Right renal cortex interstitium (tissue), 3 donors: ENCODE measurements at regions not wholly inside any gene's neighbourhood (a gene's known extent, or its start where the extent isn't known, plus 50 kb on each side); places are given as distances from the start of the nearest gene placed in this dataset.
"Not testable (repeated sequence)": the region's sequence is repeated elsewhere in the genome, so short reads cannot be mapped to it uniquely, and the experiment has no call there.

Experiments used
- DNase-seq, 3 donors: peaks; one replicate each; pipeline ENCODE4 v3.0.0-alpha.2; 2013; ENCODE audit warnings: low read depth in 3 of 3, low spot score in 2 of 3

GRCh38 chr10:111558211-111558610, 481.4 kb downstream of the ADRA2A start:
- DNase-seq = no peak

- no peak for DNase-seq
Measured at GRCh38 chr10:111560027-111560426, 483.2 kb downstream of the ADRA2A start.

- DNase-seq = no peak
Measured at GRCh38 chr10:111561124-111561523, 484.3 kb downstream of the ADRA2A start.

- DNase-seq = no peak
Measured at GRCh38 chr10:111565542-111565941, 488.7 kb downstream of the ADRA2A start.

GRCh38 chr10:111578076-111578475, 501.2 kb downstream of the ADRA2A start:
- DNase-seq = no peak

- DNase-seq = no peak
Measured at GRCh38 chr10:111579473-111579872, 502.6 kb downstream of the ADRA2A start.

GRCh38 chr10:111590703-111591102, 513.9 kb downstream of the ADRA2A start:
- no peak for DNase-seq

- DNase-seq = no peak
Measured at GRCh38 chr10:111593578-111593977, 516.7 kb downstream of the ADRA2A start.

- DNase-seq = no peak
Measured at GRCh38 chr10:111595173-111595572, 518.3 kb downstream of the ADRA2A start.

- peak; percentile 29 to 53 (median 31) for DNase-seq
Measured at GRCh38 chr10:111598433-111599059, 521.7 kb downstream of the ADRA2A start.

GRCh38 chr10:111599943-111600342, 523.1 kb downstream of the ADRA2A start:
- no peak for DNase-seq

- DNase-seq = no peak
Measured at GRCh38 chr10:111600772-111601171, 523.9 kb downstream of the ADRA2A start.

- no peak for DNase-seq
Measured at GRCh38 chr10:111612273-111612672, 535.4 kb downstream of the ADRA2A start.

GRCh38 chr10:111634191-111634590, 549.4 kb downstream of the GPAM start:
- no peak for DNase-seq

GRCh38 chr10:111646021-111646420, 537.5 kb downstream of the GPAM start:
- DNase-seq = no peak

GRCh38 chr10:111648046-111648445, 535.5 kb downstream of the GPAM start:
- no peak for DNase-seq

GRCh38 chr10:111649080-111649479, 534.5 kb downstream of the GPAM start:
- not testable (repeated sequence) for DNase-seq

- DNase-seq = no peak
Measured at GRCh38 chr10:111650088-111650487, 533.5 kb downstream of the GPAM start.

- DNase-seq = no peak
Measured at GRCh38 chr10:111656066-111656465, 527.5 kb downstream of the GPAM start.

GRCh38 chr10:111677759-111678158, 505.8 kb downstream of the GPAM start:
- DNase-seq = no peak

GRCh38 chr10:111686796-111687195, 496.8 kb downstream of the GPAM start:
- no peak for DNase-seq

- DNase-seq = no peak
Measured at GRCh38 chr10:111698711-111699110, 484.9 kb downstream of the GPAM start.

- no peak for DNase-seq
Measured at GRCh38 chr10:111703986-111704385, 479.6 kb downstream of the GPAM start.
